ENCODE measurements at regions not wholly inside any gene's neighbourhood (a gene's known extent, or its start where the extent isn't known, plus 50 kb on each side); places are given as distances from the start of the nearest gene placed in this dataset.

GRCh38 chr2:58710795-58711279 is 469.7 kb upstream of the FANCL start:
- Histone ChIP-seq H3K4me2 (no peak overlapping the region), H3K27me3 (ENCODE audit: insufficient read depth, low read depth) (no peaks in the 10 kb centered on the region), H2AFZ (no peak overlapping the region), H3K4me1 (replicated peaks; ENCODE audit: insufficient read depth) (no peaks in the 10 kb centered on the region), H3K4me3 (no peak overlapping the region), H3F3A (ENCODE audit: insufficient read depth, low read depth) (no peaks in the 10 kb centered on the region), H3K27ac (no peak overlapping the region), H4K20me1 (ENCODE audit: insufficient read depth) (no peaks in the 10 kb centered on the region), H3K79me2 (ENCODE audit: low read depth) (no peaks in the 10 kb centered on the region), H3K9me2 (ENCODE audit: insufficient read depth) (no peaks in the 10 kb centered on the region), H3K36me3 (ENCODE audit: low read depth) (no peaks in the 10 kb centered on the region), H3K9me3 (ENCODE audit: insufficient read depth, low read depth) (no peaks in the 10 kb centered on the region)
- TF ChIP-seq EZH2 (IDR thresholded peaks at IDR 0.05; ENCODE audit: low read depth) = no peak
- TF ChIP-seq, protein P1, sequence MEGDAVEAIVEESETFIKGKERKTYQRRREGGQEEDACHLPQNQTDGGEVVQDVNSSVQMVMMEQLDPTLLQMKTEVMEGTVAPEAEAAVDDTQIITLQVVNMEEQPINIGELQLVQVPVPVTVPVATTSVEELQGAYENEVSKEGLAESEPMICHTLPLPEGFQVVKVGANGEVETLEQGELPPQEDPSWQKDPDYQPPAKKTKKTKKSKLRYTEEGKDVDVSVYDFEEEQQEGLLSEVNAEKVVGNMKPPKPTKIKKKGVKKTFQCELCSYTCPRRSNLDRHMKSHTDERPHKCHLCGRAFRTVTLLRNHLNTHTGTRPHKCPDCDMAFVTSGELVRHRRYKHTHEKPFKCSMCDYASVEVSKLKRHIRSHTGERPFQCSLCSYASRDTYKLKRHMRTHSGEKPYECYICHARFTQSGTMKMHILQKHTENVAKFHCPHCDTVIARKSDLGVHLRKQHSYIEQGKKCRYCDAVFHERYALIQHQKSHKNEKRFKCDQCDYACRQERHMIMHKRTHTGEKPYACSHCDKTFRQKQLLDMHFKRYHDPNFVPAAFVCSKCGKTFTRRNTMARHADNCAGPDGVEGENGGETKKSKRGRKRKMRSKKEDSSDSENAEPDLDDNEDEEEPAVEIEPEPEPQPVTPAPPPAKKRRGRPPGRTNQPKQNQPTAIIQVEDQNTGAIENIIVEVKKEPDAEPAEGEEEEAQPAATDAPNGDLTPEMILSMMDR (conservative IDR thresholded peaks at IDR 0.05) = no peak
- no peak for DNase-seq
- ChIA-PET CTCF (no interaction called here), POLR2A (ENCODE audit: unreplicated experiment) (no interaction called here)
- intact Hi-C loops (cut with micrococcal nuclease; ENCODE audit: unreplicated experiment) = no loop called here
- BruUV-seq (replicated peaks) = no TSS peak

GRCh38 chr2:58709687-58710354 is 468.7 kb upstream of the FANCL start:
- CTCF ChIA-PET = no interaction called here
- POLR2A ChIA-PET (ENCODE audit: unreplicated experiment) = no interaction called here
- no peaks in the 10 kb centered on the region for H3K36me3 ChIP-seq (ENCODE audit: low read depth)
- no peaks in the 10 kb centered on the region for H4K20me1 ChIP-seq (ENCODE audit: insufficient read depth)
- DNase-seq = no peak
- no peaks in the 10 kb centered on the region for H3K27me3 ChIP-seq (ENCODE audit: insufficient read depth, low read depth)
- no peak overlapping the region for H3K4me3 ChIP-seq
- no TSS peak for BruUV-seq (replicated peaks)
- H3K4me2 ChIP-seq = no peak overlapping the region
- H2AFZ ChIP-seq = no peak overlapping the region
- H3K9me3 ChIP-seq (ENCODE audit: insufficient read depth, low read depth) = no peaks in the 10 kb centered on the region
- H3F3A ChIP-seq (ENCODE audit: insufficient read depth, low read depth) = no peaks in the 10 kb centered on the region
- TF ChIP-seq, protein P1 (conservative IDR thresholded peaks at IDR 0.05) = no peak
- no peak for TF ChIP-seq EZH2 (IDR thresholded peaks at IDR 0.05; ENCODE audit: low read depth)
- intact Hi-C loops (cut with micrococcal nuclease; ENCODE audit: unreplicated experiment) = no loop called here
- H3K27ac ChIP-seq = no peak overlapping the region
- no peaks in the 10 kb centered on the region for H3K9me2 ChIP-seq (ENCODE audit: insufficient read depth)
- H3K4me1 ChIP-seq (replicated peaks; ENCODE audit: insufficient read depth) = no peaks in the 10 kb centered on the region
- no peaks in the 10 kb centered on the region for H3K79me2 ChIP-seq (ENCODE audit: low read depth)

DNA sequence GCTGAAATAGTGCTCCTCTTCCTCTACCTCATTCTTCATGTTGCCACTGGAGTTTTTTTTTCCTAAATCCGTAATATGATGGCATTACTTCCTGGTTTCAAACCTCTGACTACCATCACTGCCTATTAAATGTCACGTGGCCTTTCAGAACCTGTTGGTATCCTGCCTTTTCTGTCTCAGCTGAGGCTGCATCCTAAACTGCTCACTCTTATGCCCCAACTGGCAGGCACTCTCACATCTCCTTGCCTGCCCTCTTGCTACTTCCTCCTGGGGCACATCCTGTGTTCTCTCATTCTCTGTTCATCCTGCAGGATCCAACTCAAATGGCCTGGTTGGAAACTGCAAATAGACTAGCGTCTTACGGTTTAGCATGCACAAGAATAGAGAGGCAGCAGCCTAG is 468.1 kb upstream of the FANCL start:
- TF ChIP-seq, protein P1 (conservative IDR thresholded peaks at IDR 0.05) = no peak
- no peak for TF ChIP-seq EZH2 (IDR thresholded peaks at IDR 0.05; ENCODE audit: low read depth)
- CTCF ChIA-PET = no interaction called here
- no peaks in the 10 kb centered on the region for H3K27me3 ChIP-seq (ENCODE audit: insufficient read depth, low read depth)

More for the DNA sequence above, 468.1 kb upstream of the FANCL start:
- no peak overlapping the region for H3K4me2 ChIP-seq
- H2AFZ ChIP-seq = no peak overlapping the region
- no peaks in the 10 kb centered on the region for H3F3A ChIP-seq (ENCODE audit: insufficient read depth, low read depth)
- POLR2A ChIA-PET (ENCODE audit: unreplicated experiment) = no interaction called here
- BruUV-seq (replicated peaks) = no TSS peak
- no peaks in the 10 kb centered on the region for H3K4me1 ChIP-seq (replicated peaks; ENCODE audit: insufficient read depth)
- no peaks in the 10 kb centered on the region for H3K9me3 ChIP-seq (ENCODE audit: insufficient read depth, low read depth)
- no peak overlapping the region for H3K4me3 ChIP-seq
- H3K79me2 ChIP-seq (ENCODE audit: low read depth) = no peaks in the 10 kb centered on the region
- H3K27ac ChIP-seq = no peak overlapping the region
- intact Hi-C loops (cut with micrococcal nuclease; ENCODE audit: unreplicated experiment) = no loop called here
- no peaks in the 10 kb centered on the region for H4K20me1 ChIP-seq (ENCODE audit: insufficient read depth)
- H3K36me3 ChIP-seq (ENCODE audit: low read depth) = no peaks in the 10 kb centered on the region
- H3K9me2 ChIP-seq (ENCODE audit: insufficient read depth) = no peaks in the 10 kb centered on the region
- no peak for DNase-seq

Measured in PC-9 (cell line).